ENCODE measurements at regions not wholly inside any gene's neighbourhood (a gene's known extent, or its start where the extent isn't known, plus 50 kb on each side); places are given as distances from the start of the nearest gene placed in this dataset.

DNA sequence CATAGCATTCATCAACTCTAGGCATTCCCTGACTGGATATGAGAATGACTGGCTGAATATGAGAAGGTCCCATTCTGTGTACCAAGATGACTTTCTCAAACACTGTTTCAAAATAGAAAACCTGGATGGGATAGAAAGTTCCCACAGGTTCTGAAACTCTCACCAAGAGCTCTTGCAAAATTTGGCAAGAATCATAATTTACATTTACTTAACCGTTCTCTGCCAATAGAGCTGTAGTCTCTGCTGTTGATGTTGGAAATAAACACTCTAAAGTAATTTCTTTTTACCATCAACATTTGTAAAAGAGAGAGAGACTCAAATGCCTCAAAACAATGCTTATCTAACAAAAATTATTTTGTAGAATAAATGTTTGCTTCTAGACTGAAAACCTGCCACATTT lies 221.1 kb downstream of the LMO4 start:
- FAIRE-seq = no peak
- RAD21 ChIA-PET (ENCODE audit: unreplicated experiment) = no interaction called here

More for the DNA sequence above, 221.1 kb downstream of the LMO4 start:
- no peaks in the 10 kb centered on the region; the same call in 2 of the 3 replicates for H3K9me3 ChIP-seq (replicated peaks; ENCODE audit: control insufficient read depth, insufficient read depth, low read length)
- no peaks in the 10 kb centered on the region for H3K36me3 ChIP-seq (ENCODE audit: control insufficient read depth in 2 of 2, insufficient read depth in 2 of 2, low read length in 1 of 2)
- BruUV-seq (replicated peaks) = no TSS peak
- no peak overlapping the region for H3K4me2 ChIP-seq (ENCODE audit: control insufficient read depth, insufficient read depth)
- POLR2A ChIA-PET = no interaction called here
- H3K4me3 ChIP-seq = no peak overlapping the region
- CTCF ChIA-PET = no interaction called here
- ATAC-seq (no peak), DNase-seq (ENCODE audit: low read depth, low spot score) (no peak)
- SMC1A ChIA-PET (ENCODE audit: uncharacterized antibody, unreplicated experiment) = interaction anchor here (1.3 kb wide), 1 partner anchor 223 kb away, joined by 5 read pairs; no protein-coding TSS in a partner anchor
- no peak overlapping the region for H3K9ac ChIP-seq (ENCODE audit: control insufficient read depth, insufficient read depth, low read length)
- TF ChIP-seq, protein P1, sequence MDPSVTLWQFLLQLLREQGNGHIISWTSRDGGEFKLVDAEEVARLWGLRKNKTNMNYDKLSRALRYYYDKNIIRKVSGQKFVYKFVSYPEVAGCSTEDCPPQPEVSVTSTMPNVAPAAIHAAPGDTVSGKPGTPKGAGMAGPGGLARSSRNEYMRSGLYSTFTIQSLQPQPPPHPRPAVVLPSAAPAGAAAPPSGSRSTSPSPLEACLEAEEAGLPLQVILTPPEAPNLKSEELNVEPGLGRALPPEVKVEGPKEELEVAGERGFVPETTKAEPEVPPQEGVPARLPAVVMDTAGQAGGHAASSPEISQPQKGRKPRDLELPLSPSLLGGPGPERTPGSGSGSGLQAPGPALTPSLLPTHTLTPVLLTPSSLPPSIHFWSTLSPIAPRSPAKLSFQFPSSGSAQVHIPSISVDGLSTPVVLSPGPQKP (IDR thresholded peaks at IDR 0.05; ENCODE audit: low read depth, low read length) = no peak
- TF ChIP-seq FOXM1 (IDR thresholded peaks at IDR 0.05; ENCODE audit: low read depth, low read length) (no peak), KAT2A (conservative IDR thresholded peaks at IDR 0.05; ENCODE audit: control insufficient read depth, low read depth, low read length) (no peak), ZZZ3 (IDR thresholded peaks at IDR 0.05; ENCODE audit: control insufficient read depth, insufficient read length, low read depth) (no peak), MEF2A (IDR thresholded peaks at IDR 0.05; ENCODE audit: insufficient read depth, low read depth, low read length) (no peak), SUZ12 (IDR thresholded peaks at IDR 0.05; ENCODE audit: unreplicated experiment) (no peak)
- TF ChIP-seq, protein P2, sequence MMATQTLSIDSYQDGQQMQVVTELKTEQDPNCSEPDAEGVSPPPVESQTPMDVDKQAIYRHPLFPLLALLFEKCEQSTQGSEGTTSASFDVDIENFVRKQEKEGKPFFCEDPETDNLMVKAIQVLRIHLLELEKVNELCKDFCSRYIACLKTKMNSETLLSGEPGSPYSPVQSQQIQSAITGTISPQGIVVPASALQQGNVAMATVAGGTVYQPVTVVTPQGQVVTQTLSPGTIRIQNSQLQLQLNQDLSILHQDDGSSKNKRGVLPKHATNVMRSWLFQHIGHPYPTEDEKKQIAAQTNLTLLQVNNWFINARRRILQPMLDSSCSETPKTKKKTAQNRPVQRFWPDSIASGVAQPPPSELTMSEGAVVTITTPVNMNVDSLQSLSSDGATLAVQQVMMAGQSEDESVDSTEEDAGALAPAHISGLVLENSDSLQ (IDR thresholded peaks at IDR 0.05) = no peak
- TF ChIP-seq, protein P3, sequence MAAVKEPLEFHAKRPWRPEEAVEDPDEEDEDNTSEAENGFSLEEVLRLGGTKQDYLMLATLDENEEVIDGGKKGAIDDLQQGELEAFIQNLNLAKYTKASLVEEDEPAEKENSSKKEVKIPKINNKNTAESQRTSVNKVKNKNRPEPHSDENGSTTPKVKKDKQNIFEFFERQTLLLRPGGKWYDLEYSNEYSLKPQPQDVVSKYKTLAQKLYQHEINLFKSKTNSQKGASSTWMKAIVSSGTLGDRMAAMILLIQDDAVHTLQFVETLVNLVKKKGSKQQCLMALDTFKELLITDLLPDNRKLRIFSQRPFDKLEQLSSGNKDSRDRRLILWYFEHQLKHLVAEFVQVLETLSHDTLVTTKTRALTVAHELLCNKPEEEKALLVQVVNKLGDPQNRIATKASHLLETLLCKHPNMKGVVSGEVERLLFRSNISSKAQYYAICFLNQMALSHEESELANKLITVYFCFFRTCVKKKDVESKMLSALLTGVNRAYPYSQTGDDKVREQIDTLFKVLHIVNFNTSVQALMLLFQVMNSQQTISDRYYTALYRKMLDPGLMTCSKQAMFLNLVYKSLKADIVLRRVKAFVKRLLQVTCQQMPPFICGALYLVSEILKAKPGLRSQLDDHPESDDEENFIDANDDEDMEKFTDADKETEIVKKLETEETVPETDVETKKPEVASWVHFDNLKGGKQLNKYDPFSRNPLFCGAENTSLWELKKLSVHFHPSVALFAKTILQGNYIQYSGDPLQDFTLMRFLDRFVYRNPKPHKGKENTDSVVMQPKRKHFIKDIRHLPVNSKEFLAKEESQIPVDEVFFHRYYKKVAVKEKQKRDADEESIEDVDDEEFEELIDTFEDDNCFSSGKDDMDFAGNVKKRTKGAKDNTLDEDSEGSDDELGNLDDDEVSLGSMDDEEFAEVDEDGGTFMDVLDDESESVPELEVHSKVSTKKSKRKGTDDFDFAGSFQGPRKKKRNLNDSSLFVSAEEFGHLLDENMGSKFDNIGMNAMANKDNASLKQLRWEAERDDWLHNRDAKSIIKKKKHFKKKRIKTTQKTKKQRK (IDR thresholded peaks at IDR 0.05; ENCODE audit: low read depth, low read length) = no peak
- TF ChIP-seq, protein P4, sequence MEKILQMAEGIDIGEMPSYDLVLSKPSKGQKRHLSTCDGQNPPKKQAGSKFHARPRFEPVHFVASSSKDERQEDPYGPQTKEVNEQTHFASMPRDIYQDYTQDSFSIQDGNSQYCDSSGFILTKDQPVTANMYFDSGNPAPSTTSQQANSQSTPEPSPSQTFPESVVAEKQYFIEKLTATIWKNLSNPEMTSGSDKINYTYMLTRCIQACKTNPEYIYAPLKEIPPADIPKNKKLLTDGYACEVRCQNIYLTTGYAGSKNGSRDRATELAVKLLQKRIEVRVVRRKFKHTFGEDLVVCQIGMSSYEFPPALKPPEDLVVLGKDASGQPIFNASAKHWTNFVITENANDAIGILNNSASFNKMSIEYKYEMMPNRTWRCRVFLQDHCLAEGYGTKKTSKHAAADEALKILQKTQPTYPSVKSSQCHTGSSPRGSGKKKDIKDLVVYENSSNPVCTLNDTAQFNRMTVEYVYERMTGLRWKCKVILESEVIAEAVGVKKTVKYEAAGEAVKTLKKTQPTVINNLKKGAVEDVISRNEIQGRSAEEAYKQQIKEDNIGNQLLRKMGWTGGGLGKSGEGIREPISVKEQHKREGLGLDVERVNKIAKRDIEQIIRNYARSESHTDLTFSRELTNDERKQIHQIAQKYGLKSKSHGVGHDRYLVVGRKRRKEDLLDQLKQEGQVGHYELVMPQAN (conservative IDR thresholded peaks at IDR 0.05) = no peak
- TF ChIP-seq, protein P5, sequence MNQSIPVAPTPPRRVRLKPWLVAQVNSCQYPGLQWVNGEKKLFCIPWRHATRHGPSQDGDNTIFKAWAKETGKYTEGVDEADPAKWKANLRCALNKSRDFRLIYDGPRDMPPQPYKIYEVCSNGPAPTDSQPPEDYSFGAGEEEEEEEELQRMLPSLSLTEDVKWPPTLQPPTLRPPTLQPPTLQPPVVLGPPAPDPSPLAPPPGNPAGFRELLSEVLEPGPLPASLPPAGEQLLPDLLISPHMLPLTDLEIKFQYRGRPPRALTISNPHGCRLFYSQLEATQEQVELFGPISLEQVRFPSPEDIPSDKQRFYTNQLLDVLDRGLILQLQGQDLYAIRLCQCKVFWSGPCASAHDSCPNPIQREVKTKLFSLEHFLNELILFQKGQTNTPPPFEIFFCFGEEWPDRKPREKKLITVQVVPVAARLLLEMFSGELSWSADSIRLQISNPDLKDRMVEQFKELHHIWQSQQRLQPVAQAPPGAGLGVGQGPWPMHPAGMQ (IDR thresholded peaks at IDR 0.05; ENCODE audit: borderline replicate concordance) = no peak
- WGBS (ENCODE audit: insufficient coverage, insufficient replicate concordance, low lambda C conversion rate, missing lambda C conversion rate) = 94% methylated on average over 1 of the region's 1 CpG
- intact Hi-C loops (cut with micrococcal nuclease; ENCODE audit: unreplicated experiment) (no loop called here), in situ Hi-C loops (cut with MboI) (no loop called here)
- no peaks in the 10 kb centered on the region for H4K20me1 ChIP-seq (ENCODE audit: control insufficient read depth, insufficient read depth)
- no peak overlapping the region for H3K27ac ChIP-seq (ENCODE audit: control insufficient read depth, insufficient read depth)
- H2AFZ ChIP-seq (ENCODE audit: control insufficient read depth, low read depth, low read length) = no peak overlapping the region
- no peaks in the 10 kb centered on the region; a peak in 1 of 4 replicates for H3K27me3 ChIP-seq (replicated peaks in 1 of 2; ENCODE audit: control insufficient read depth in 2 of 2, insufficient read depth in 2 of 2, low read length in 1 of 2)
- no peaks in the 10 kb centered on the region for H3K4me1 ChIP-seq (ENCODE audit: control insufficient read depth, insufficient read depth, low read length)
- H3K79me2 ChIP-seq (ENCODE audit: control insufficient read depth, insufficient read depth, low read length) = no peaks in the 10 kb centered on the region

All from GM12878 (cell line).